ENCODE measurements at regions not wholly inside any gene's neighbourhood (a gene's known extent, or its start where the extent isn't known, plus 50 kb on each side); places are given as distances from the start of the nearest gene placed in this dataset.

- TF ChIP-seq, protein P1, sequence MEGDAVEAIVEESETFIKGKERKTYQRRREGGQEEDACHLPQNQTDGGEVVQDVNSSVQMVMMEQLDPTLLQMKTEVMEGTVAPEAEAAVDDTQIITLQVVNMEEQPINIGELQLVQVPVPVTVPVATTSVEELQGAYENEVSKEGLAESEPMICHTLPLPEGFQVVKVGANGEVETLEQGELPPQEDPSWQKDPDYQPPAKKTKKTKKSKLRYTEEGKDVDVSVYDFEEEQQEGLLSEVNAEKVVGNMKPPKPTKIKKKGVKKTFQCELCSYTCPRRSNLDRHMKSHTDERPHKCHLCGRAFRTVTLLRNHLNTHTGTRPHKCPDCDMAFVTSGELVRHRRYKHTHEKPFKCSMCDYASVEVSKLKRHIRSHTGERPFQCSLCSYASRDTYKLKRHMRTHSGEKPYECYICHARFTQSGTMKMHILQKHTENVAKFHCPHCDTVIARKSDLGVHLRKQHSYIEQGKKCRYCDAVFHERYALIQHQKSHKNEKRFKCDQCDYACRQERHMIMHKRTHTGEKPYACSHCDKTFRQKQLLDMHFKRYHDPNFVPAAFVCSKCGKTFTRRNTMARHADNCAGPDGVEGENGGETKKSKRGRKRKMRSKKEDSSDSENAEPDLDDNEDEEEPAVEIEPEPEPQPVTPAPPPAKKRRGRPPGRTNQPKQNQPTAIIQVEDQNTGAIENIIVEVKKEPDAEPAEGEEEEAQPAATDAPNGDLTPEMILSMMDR (IDR thresholded peaks at IDR 0.05; ENCODE audit: insufficient read depth, low read depth, low read length) = no peak
- TF ChIP-seq EZH2 (IDR thresholded peaks at IDR 0.05; ENCODE audit: insufficient read depth, low read length) = no peak
These were observed 62.7 kb upstream of the IGFBP3 start for GRCh38 chr7:45983720-45984255.
